ENCODE measurements at regions not wholly inside any gene's neighbourhood (a gene's known extent, or its start where the extent isn't known, plus 50 kb on each side); places are given as distances from the start of the nearest gene placed in this dataset.

- no peak overlapping the region for H2AFZ ChIP-seq (ENCODE audit: low read length)
- H3K4me1 ChIP-seq (ENCODE audit: insufficient read depth, low read length, severe bottlenecking), result no peaks in the 10 kb centered on the region
- H3K4me2 ChIP-seq (ENCODE audit: low read length), result no peak overlapping the region
- H3K79me2 ChIP-seq (ENCODE audit: insufficient read depth, low read length), result no peaks in the 10 kb centered on the region
- H3K4me3 ChIP-seq (ENCODE audit: low read depth, low read length, poor library complexity, severe bottlenecking), result no peak overlapping the region
- no peaks in the 10 kb centered on the region for H3K9me3 ChIP-seq (ENCODE audit: low read length)
- no peak overlapping the region for H3K9ac ChIP-seq (ENCODE audit: low read length)
- H3K9me2 ChIP-seq (ENCODE audit: low read depth, low read length), result no peaks in the 10 kb centered on the region
- 0 out of 2 replicates have a peak, but pooled peaks cover 5% of the 10 kb centered on the region for H3K27me3 ChIP-seq (ENCODE audit: insufficient read depth, low read length)
- no peaks in the 10 kb centered on the region for H4K20me1 ChIP-seq (ENCODE audit: insufficient read depth, low read length)
- no peaks in the 10 kb centered on the region for H3K36me3 ChIP-seq (ENCODE audit: insufficient read depth, low read length)
- TF ChIP-seq EZH2 (IDR thresholded peaks at IDR 0.05; ENCODE audit: borderline replicate concordance, low read length) (no peak), CTCF (IDR thresholded peaks at IDR 0.05; ENCODE audit: low read length) (no peak)
- no peak overlapping the region for H3K27ac ChIP-seq (ENCODE audit: low read depth, low read length, poor library complexity, severe bottlenecking)
- no peaks in the 10 kb centered on the region for H3F3A ChIP-seq (ENCODE audit: insufficient read depth, low read length)
Observed at GRCh38 chr11:31967404-31968130, 123.3 kb upstream of the RCN1 start.

- no peaks in the 10 kb centered on the region for H3F3A ChIP-seq (ENCODE audit: insufficient read depth, low read length)
- no peaks in the 10 kb centered on the region for H3K9me3 ChIP-seq (ENCODE audit: low read length)
- TF ChIP-seq EZH2 (IDR thresholded peaks at IDR 0.05; ENCODE audit: borderline replicate concordance, low read length) (no peak), CTCF (IDR thresholded peaks at IDR 0.05; ENCODE audit: low read length) (no peak)
- H3K4me2 ChIP-seq (ENCODE audit: low read length), result no peak overlapping the region
- no peaks in the 10 kb centered on the region for H3K4me1 ChIP-seq (ENCODE audit: insufficient read depth, low read length, severe bottlenecking)
- H2AFZ ChIP-seq (ENCODE audit: low read length), result no peak overlapping the region
- no peak overlapping the region for H3K9ac ChIP-seq (ENCODE audit: low read length)
- H3K36me3 ChIP-seq (ENCODE audit: insufficient read depth, low read length), result no peaks in the 10 kb centered on the region
- H4K20me1 ChIP-seq (ENCODE audit: insufficient read depth, low read length), result no peaks in the 10 kb centered on the region
- H3K4me3 ChIP-seq (ENCODE audit: low read depth, low read length, poor library complexity, severe bottlenecking), result no peak overlapping the region
- no peaks in the 10 kb centered on the region for H3K9me2 ChIP-seq (ENCODE audit: low read depth, low read length)
- no peaks in the 10 kb centered on the region for H3K27me3 ChIP-seq (ENCODE audit: insufficient read depth, low read length)
- H3K27ac ChIP-seq (ENCODE audit: low read depth, low read length, poor library complexity, severe bottlenecking), result no peak overlapping the region
- no peaks in the 10 kb centered on the region for H3K79me2 ChIP-seq (ENCODE audit: insufficient read depth, low read length)
Observed at GRCh38 chr11:31966846-31967245, 124.0 kb upstream of the RCN1 start.

- Histone ChIP-seq H3K9ac (ENCODE audit: low read length) (no peak overlapping the region), H3K4me2 (ENCODE audit: low read length) (no peak overlapping the region), H3K27ac (ENCODE audit: low read depth, low read length, poor library complexity, severe bottlenecking) (no peak overlapping the region), H3K27me3 (ENCODE audit: insufficient read depth, low read length) (no peaks in the 10 kb centered on the region), H2AFZ (ENCODE audit: low read length) (no peak overlapping the region), H3K79me2 (ENCODE audit: insufficient read depth, low read length) (no peaks in the 10 kb centered on the region), H3K4me1 (ENCODE audit: insufficient read depth, low read length, severe bottlenecking) (no peaks in the 10 kb centered on the region), H3K9me3 (ENCODE audit: low read length) (no peaks in the 10 kb centered on the region), H3K9me2 (ENCODE audit: low read depth, low read length) (no peaks in the 10 kb centered on the region), H3F3A (ENCODE audit: insufficient read depth, low read length) (no peaks in the 10 kb centered on the region), H3K36me3 (ENCODE audit: insufficient read depth, low read length) (no peaks in the 10 kb centered on the region), H3K4me3 (ENCODE audit: low read depth, low read length, poor library complexity, severe bottlenecking) (no peak overlapping the region), H4K20me1 (ENCODE audit: insufficient read depth, low read length) (no peaks in the 10 kb centered on the region)
- no peak for TF ChIP-seq EZH2 (IDR thresholded peaks at IDR 0.05; ENCODE audit: borderline replicate concordance, low read length)
- no peak for TF ChIP-seq CTCF (IDR thresholded peaks at IDR 0.05; ENCODE audit: low read length)
Observed at GRCh38 chr11:31964181-31964580, 126.7 kb upstream of the RCN1 start.

All from OCI-LY1 (cell line).